MCF 10A (cell line): ENCODE measurements at regions not wholly inside any gene's neighbourhood (a gene's known extent, or its start where the extent isn't known, plus 50 kb on each side); places are given as distances from the start of the nearest gene placed in this dataset.

ENCODE experiments used
- BruUV-seq: library from RNA; stranded (reverse); fragments of 400-500 nt; replicated peaks from 2 replicates; lab custom pipeline; 2021; lab: Mats Ljungman, UMichigan
- CTCF ChIA-PET: fragments of 300-600 bp; sonication (Branson Sonifier 250); formaldehyde crosslinking; extraction: SDS; loops from one replicate; lab custom pipeline; 2021; ENCODE audit warnings: antibody characterized with exemption, inconsistent platforms; lab: Yijun Ruan, JAX
- POLR2A ChIA-PET: fragments of 300-600, 350-650 bp; sonication (Branson Sonifier 250); formaldehyde crosslinking; extraction: SDS; loops from one replicate; lab custom pipeline; 2020; ENCODE audit warnings: antibody characterized with exemption, inconsistent platforms; lab: Yijun Ruan, JAX
- DNase-seq: peaks from one replicate; pipeline ENCODE4 v3.0.0-alpha.2; 2018; ENCODE audit not compliant: unreplicated experiment
- H3K27ac Mint-ChIP-seq: one replicate; pipeline ENCODE4 v1.8.0; 2022; ENCODE audit warnings: mild to moderate bottlenecking, low read depth, mixed read lengths; ENCODE audit not compliant: unreplicated experiment
- H3K27me3 Mint-ChIP-seq: one replicate; pipeline ENCODE4 v1.8.0; 2022; ENCODE audit warnings: mixed read lengths; ENCODE audit not compliant: insufficient read depth, unreplicated experiment
- H3K36me3 Mint-ChIP-seq: one replicate; pipeline ENCODE4 v1.8.0; 2022; ENCODE audit warnings: mild to moderate bottlenecking, moderate library complexity, mixed read lengths; ENCODE audit not compliant: insufficient read depth, unreplicated experiment
- H3K4me1 Mint-ChIP-seq: one replicate; pipeline ENCODE4 v1.8.0; 2022; ENCODE audit warnings: mixed read lengths; ENCODE audit not compliant: insufficient read depth, unreplicated experiment
- H3K4me3 Mint-ChIP-seq: one replicate; pipeline ENCODE4 v1.8.0; 2022; ENCODE audit warnings: mild to moderate bottlenecking, moderate library complexity, mixed read lengths; ENCODE audit not compliant: unreplicated experiment
- H3K9me3 Mint-ChIP-seq: one replicate; pipeline ENCODE4 v1.8.0; 2022; ENCODE audit warnings: mixed read lengths; ENCODE audit not compliant: unreplicated experiment
- intact Hi-C: fragments of 100-400 bp; cut with micrococcal nuclease; formaldehyde crosslinking; loops from 2 replicates; pipeline ENCODE4 v1.14.1; 2022
- TF ChIP-seq, protein P1 (sequence below): fragments of 200-600 bp; IDR thresholded peaks from one replicate; pipeline ENCODE4 v1.8.0; 2022; ENCODE audit warnings: antibody characterized with exemption, mild to moderate bottlenecking; ENCODE audit not compliant: unreplicated experiment

DNA sequence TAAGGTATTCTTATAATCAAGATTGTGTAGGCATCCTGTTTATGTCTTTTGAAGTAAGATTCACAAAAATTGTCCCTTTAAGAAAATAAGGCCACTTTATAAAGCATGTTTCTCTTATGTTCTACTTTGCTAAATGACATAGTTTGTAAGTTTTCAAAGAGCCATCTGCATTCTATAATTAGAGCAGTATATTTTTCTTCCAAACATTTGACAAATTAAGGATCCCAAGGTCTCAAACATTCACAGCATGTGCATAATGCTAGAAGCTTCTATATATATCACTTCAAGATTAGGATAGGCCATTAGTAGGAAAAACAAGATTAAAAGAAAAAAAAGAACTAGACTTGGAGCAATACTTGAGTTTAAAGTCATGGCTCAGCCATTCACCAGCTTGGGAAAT is 55.9 kb upstream of the DOK5 start:
- Mint-ChIP-seq H3K27ac (no peak overlapping the region), H3K27me3 (peaks cover 49% of the 10 kb centered on the region), H3K4me3 (no peak overlapping the region), H3K4me1 (no peaks in the 10 kb centered on the region), H3K36me3 (no peaks in the 10 kb centered on the region), H3K9me3 (no peaks in the 10 kb centered on the region)
- CTCF ChIA-PET = interaction anchor here (0.6 kb wide), 2 partner anchors 30 to 379 kb away, joined by 3 read pairs; no protein-coding TSS in a partner anchor
- TF ChIP-seq, protein P1, sequence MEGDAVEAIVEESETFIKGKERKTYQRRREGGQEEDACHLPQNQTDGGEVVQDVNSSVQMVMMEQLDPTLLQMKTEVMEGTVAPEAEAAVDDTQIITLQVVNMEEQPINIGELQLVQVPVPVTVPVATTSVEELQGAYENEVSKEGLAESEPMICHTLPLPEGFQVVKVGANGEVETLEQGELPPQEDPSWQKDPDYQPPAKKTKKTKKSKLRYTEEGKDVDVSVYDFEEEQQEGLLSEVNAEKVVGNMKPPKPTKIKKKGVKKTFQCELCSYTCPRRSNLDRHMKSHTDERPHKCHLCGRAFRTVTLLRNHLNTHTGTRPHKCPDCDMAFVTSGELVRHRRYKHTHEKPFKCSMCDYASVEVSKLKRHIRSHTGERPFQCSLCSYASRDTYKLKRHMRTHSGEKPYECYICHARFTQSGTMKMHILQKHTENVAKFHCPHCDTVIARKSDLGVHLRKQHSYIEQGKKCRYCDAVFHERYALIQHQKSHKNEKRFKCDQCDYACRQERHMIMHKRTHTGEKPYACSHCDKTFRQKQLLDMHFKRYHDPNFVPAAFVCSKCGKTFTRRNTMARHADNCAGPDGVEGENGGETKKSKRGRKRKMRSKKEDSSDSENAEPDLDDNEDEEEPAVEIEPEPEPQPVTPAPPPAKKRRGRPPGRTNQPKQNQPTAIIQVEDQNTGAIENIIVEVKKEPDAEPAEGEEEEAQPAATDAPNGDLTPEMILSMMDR = no peak
- DNase-seq = no peak
- intact Hi-C loops = no loop called here
- BruUV-seq = no TSS peak
- POLR2A ChIA-PET = no interaction called here
